ENCODE measurements at regions not wholly inside any gene's neighbourhood (a gene's known extent, or its start where the extent isn't known, plus 50 kb on each side); places are given as distances from the start of the nearest gene placed in this dataset.
A peak's percentile ranks its signal among the peaks of the same experiment; 100 is the strongest.

DNA sequence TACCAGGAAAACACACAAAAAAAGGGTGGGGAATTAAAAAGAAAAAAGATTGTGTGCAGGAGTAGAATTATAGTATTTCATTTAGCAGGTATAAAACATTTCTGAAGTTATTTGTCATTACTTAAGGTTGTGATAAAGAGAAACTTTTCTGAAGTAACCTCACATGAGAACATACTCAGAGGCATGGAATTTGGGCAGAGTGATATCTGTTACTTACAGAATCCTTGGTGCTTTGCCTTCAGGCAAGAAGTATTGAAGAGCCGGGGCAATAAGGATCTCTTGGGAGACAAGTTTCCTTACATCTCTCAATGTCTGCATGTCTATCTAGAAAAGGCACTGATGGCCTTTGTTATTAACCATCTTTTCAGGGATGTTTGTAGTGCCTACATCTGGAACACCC lies 179.7 kb upstream of the ROBO1 start (continued):
- TF ChIP-seq, protein P1, sequence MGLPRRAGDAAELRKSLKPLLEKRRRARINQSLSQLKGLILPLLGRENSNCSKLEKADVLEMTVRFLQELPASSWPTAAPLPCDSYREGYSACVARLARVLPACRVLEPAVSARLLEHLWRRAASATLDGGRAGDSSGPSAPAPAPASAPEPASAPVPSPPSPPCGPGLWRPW (IDR thresholded peaks at IDR 0.05): no peak
- TF ChIP-seq ESRRA (IDR thresholded peaks at IDR 0.05; ENCODE audit: borderline replicate concordance, low read length) (no peak), JUN (IDR thresholded peaks at IDR 0.05) (no peak), RAD21 (conservative IDR thresholded peaks at IDR 0.05 in 1 of 2, IDR thresholded peaks at IDR 0.05 in 1 of 2) (no peak), PHF8 (IDR thresholded peaks at IDR 0.05; ENCODE audit: borderline replicate concordance, low read depth) (no peak), ZNF302 (CRISPR knock-in tag; IDR thresholded peaks at IDR 0.05) (no peak)
- TF ChIP-seq, protein P2, sequence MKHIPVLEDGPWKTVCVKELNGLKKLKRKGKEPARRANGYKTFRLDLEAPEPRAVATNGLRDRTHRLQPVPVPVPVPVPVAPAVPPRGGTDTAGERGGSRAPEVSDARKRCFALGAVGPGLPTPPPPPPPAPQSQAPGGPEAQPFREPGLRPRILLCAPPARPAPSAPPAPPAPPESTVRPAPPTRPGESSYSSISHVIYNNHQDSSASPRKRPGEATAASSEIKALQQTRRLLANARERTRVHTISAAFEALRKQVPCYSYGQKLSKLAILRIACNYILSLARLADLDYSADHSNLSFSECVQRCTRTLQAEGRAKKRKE (CRISPR knock-in tag; IDR thresholded peaks at IDR 0.05; ENCODE audit: low read depth): no peak

DNA sequence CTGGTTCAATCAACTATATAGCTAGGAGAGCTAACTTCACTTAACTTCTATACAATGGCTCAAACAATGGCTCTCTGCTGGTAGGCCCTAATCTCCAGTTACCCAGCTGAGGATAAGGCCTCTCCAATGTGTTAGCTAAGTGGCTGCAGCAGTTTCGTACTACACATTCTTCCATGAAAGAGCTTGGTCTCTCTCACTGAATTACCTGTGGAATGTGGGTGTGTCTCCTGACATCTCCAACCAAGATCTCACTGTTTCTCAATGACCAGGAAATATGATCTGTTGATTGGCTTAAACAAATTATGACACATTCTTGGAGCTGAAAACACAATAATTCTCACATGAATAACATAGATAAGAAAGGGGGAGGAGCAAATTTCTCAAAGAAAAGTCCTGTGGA lies 169.8 kb upstream of the ROBO1 start:
- TF ChIP-seq, protein P3, sequence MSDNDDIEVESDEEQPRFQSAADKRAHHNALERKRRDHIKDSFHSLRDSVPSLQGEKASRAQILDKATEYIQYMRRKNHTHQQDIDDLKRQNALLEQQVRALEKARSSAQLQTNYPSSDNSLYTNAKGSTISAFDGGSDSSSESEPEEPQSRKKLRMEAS (IDR thresholded peaks at IDR 0.05): no peak
- TF ChIP-seq BHLHE40 (IDR thresholded peaks at IDR 0.05; ENCODE audit: low read depth, low read length) (no peak), RCOR1 (IDR thresholded peaks at IDR 0.05; ENCODE audit: low read depth, low read length) (no peak), RFX5 (IDR thresholded peaks at IDR 0.05) (no peak), ZNF302 (CRISPR knock-in tag; IDR thresholded peaks at IDR 0.05) (no peak), EHF (CRISPR knock-in tag; IDR thresholded peaks at IDR 0.05) (no peak)
- TF ChIP-seq, protein P4, sequence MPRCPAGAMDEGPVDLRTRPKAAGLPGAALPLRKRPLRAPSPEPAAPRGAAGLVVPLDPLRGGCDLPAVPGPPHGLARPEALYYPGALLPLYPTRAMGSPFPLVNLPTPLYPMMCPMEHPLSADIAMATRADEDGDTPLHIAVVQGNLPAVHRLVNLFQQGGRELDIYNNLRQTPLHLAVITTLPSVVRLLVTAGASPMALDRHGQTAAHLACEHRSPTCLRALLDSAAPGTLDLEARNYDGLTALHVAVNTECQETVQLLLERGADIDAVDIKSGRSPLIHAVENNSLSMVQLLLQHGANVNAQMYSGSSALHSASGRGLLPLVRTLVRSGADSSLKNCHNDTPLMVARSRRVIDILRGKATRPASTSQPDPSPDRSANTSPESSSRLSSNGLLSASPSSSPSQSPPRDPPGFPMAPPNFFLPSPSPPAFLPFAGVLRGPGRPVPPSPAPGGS (IDR thresholded peaks at IDR 0.05): no peak
- ChIA-PET POLR2A (no interaction called here), CTCF (no interaction called here)
- 47% methylated on average over 1 of the region's 1 CpG for WGBS (ENCODE audit: missing lambda C conversion rate)
- FAIRE-seq: peak; percentile 43
- DNase-seq (ENCODE audit: low read depth in 1 of 2, low spot score in 1 of 2): peak in 1 of 2 experiments; percentile 42
- Histone ChIP-seq H3K4me2 (no peak overlapping the region), H3K4me1 (no peaks in the 10 kb centered on the region), H3K4me3 (no peak overlapping the region), H3K27ac (no peak overlapping the region), H3K9me3 (no peaks in the 10 kb centered on the region; the same call in 2 of the 3 replicates)
- no peak for ATAC-seq

DNA sequence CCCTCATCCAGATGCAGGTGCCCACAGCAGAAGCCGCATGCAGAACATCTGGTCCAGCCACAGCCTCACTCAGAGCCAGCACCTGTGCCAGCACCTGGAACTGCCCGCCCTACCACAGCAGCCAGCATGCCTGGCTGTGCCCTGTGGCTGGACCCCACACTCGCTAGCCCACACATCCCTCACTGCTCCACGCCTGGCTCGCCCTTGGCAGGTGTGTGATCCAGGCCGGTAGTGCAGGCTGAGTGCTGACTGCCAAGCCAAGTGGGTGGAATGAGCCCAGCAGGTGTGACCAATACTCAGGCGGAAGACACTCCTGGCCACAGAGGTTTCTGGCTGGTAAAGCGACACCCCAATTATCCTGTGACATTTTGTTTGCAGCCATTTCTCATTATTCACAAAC lies 162.4 kb upstream of the ROBO1 start:
- H3K4me1 ChIP-seq: no peaks in the 10 kb centered on the region
- no peak overlapping the region for H3K27ac ChIP-seq
- H3K9me3 ChIP-seq: no peaks in the 10 kb centered on the region
- no peak overlapping the region for H3K4me3 ChIP-seq
- no peak for TF ChIP-seq MAFK (IDR thresholded peaks at IDR 0.05; ENCODE audit: partially characterized antibody)
- TF ChIP-seq, protein P5, sequence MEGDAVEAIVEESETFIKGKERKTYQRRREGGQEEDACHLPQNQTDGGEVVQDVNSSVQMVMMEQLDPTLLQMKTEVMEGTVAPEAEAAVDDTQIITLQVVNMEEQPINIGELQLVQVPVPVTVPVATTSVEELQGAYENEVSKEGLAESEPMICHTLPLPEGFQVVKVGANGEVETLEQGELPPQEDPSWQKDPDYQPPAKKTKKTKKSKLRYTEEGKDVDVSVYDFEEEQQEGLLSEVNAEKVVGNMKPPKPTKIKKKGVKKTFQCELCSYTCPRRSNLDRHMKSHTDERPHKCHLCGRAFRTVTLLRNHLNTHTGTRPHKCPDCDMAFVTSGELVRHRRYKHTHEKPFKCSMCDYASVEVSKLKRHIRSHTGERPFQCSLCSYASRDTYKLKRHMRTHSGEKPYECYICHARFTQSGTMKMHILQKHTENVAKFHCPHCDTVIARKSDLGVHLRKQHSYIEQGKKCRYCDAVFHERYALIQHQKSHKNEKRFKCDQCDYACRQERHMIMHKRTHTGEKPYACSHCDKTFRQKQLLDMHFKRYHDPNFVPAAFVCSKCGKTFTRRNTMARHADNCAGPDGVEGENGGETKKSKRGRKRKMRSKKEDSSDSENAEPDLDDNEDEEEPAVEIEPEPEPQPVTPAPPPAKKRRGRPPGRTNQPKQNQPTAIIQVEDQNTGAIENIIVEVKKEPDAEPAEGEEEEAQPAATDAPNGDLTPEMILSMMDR (IDR thresholded peaks at IDR 0.05): no peak
- no peak for TF ChIP-seq RAD21 (conservative IDR thresholded peaks at IDR 0.05 in 1 of 2, IDR thresholded peaks at IDR 0.05 in 1 of 2)
- no peak for TF ChIP-seq HOXA7 (CRISPR knock-in tag; IDR thresholded peaks at IDR 0.05)
- no peak for TF ChIP-seq EHF (CRISPR knock-in tag; IDR thresholded peaks at IDR 0.05)
- TF ChIP-seq CBX2 (IDR thresholded peaks at IDR 0.05; ENCODE audit: borderline replicate concordance, low read depth): no peak
- TF ChIP-seq BHLHE40 (IDR thresholded peaks at IDR 0.05; ENCODE audit: low read depth, low read length): no peak
- TF ChIP-seq RNF2 (IDR thresholded peaks at IDR 0.05; ENCODE audit: borderline replicate concordance, low read depth): no peak
- no peak for TF ChIP-seq JUNB (IDR thresholded peaks at IDR 0.05)
- no peak for TF ChIP-seq ZSCAN20 (CRISPR knock-in tag; IDR thresholded peaks at IDR 0.05)
- no peak for TF ChIP-seq ZFP36 (IDR thresholded peaks at IDR 0.05; ENCODE audit: borderline replicate concordance, partially characterized antibody)
- no peak for TF ChIP-seq HDAC2 (IDR thresholded peaks at IDR 0.05)
- no peak for TF ChIP-seq KDM1A (IDR thresholded peaks at IDR 0.05; ENCODE audit: low read depth)
- no peak overlapping the region for H3K4me2 ChIP-seq
- DNase-seq (ENCODE audit: low read depth in 1 of 2, low spot score in 1 of 2): no peak
- no peak for ATAC-seq
- WGBS (ENCODE audit: missing lambda C conversion rate): 59% methylated on average over 4 of the region's 8 CpGs
- CTCF ChIA-PET: no interaction called here
- no peak for FAIRE-seq
- POLR2A ChIA-PET: no interaction called here

Measured in A549 (cell line).